Activated CD4-positive, CD25-positive, alpha-beta regulatory T cell treated with anti-CD3 and anti-CD28 coated beads, Interleukin-2, amount 50 U/mL, for 72 hours (primary cell): ENCODE measurements at regions not wholly inside any gene's neighbourhood (a gene's known extent, or its start where the extent isn't known, plus 50 kb on each side); places are given as distances from the start of the nearest gene placed in this dataset.

Source experiments
- DNase-seq: peaks from one replicate; pipeline ENCODE4 v3.0.0; 2021

DNA sequence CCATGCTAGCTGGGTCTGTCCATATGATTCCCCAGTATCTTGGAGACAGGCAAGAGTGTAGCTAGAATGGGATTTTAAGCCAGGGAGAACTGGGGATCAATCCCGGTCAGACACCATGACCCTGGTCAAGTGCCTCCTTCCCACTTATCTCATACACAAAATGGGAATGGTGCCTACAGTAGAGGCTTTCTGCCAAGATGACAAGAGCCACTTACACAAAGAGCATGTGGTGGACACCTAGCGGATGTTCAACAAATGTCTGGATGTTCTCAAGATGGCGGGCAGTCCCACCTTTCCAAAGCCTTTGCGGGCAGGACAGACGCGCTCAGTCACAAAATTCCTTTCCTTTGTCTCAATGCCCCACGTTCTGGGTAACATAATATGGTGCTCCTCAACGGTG is 57.3 kb downstream of the MAF start:
- no peak for DNase-seq

DNA sequence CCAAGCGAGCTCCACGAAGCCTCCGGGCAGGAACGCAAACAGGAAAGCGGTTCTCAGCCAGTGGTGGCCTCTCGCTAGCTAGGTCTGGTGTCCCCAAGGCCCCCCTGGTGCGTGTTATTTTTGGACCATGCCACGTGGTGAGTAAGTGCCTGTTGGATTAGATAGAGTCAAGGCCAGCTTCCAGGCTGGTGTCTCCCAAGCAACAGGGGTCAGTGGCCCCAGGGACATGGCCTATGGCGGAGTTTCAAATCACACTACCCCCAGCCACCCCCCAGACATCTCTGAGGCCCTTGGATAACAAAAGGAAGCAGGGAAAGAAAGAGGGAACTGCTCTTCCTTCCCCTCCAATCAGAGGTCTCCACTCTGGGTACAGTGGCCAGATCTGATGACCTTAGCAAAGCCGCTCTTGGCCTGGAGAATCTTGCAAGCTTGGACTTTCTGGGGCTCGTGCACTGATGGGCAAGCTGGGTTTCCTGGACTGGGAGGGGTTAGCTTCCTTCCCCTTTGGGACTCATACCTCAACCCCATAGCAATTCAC is 58.2 kb downstream of the MAF start:
- no peak for DNase-seq

DNA sequence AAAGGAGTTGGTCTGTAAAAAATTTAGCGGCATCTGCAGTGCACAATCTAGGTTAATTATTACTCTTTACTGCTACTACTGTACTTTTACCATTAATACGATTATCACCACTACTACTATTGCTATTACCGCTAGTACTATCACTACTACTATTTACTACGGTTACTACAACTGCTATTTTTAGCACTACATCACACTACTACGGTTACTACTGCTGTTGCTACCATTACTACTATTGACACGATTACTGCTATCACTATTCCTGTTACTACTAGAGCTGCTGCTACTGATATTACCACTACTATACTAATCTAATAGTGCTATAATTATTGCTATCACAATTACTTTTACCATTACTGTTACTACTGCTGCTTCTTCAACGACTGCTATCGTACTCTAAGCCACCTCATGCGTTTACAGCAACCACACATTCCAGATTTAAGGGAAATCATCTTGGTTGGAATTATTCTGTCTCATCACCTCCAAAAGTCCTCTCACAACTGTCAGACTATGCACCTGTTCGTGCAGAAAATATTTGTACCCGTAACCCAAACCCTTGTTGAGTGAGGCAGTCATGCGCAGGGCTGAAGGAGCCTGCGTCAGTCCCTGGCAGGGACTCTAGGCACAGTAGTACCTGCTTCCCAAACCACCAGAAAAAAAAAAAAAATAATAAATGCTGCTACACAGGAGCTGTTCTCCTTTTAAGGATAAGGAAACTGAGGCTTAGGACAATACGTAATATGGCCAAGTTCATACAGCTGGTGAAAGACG is 59.5 kb downstream of the MAF start:
- no peak for DNase-seq

DNA sequence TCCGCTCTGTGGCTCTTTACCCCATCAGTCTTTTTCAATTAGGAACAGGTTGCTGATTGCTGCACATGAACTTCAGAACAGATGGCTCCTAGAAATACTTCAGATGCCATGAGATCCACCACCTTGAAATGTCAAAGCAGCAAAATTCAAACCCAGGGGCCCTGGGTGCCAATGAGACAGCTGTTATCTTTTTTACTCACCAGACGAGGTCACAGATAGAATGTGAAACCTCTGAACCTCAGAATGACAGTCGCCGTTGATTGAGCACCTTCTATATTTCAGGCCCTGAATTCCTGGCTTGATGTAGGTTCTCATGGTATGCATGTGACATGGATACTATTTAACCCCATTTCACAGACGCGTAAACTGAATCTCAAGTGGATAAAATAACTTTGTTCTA is 63.0 kb downstream of the MAF start:
- no peak for DNase-seq

DNA sequence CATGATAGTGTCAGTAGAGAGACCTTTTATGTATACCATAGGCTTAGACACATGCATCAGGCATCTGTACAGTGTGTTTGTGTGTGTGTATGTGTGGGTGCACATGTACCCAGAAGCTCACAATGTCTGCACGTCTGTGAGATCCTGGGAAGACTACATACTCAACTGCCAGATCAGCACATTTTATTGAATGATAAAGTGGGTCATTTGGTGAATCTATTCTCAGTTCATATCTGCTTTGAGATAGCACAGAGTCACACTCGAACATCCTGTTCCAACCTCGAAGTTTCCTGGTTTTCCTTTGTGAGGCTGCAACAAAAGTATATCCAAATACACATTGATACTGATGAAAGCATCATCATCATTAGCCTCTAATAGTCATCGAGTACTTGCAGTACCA is 63.6 kb downstream of the MAF start:
- DNase-seq = no peak

DNA sequence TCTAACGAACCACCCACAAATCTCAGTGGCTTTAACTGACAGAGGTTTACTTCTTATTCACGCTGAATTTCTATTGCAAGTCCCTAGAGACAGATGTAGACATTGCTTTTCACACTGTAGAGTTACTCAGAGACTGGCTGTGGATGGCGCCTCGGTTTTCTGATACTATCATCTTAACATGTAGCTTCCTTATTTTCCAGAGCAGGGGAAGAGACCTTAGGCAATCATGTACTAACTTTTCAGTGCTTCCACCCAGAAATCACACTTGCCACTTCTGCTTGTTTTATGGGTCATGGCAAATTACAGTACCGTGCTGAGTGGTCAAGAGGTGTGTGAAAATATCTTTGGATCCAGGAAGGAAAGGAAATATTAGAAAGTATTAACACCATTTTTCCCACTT is 65.4 kb downstream of the MAF start:
- no peak for DNase-seq

DNA sequence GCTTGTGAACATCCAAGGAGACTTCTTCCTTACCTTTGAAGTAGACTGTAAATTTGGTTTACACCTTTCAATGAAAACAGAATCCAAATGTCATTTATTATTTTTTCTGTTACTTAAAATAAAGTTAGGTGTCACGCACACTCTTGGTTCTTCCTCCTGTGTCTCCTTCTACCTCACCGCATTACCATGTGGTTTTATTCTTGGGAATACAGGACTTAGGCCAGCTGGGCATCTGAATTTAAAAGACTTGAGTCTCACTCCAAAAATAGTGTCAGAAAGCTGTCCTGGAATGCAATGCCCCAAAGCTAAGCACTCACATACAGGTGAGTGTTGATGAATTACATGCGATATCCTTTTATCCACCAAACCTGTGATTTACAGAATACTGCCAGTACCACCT is 66.4 kb downstream of the MAF start:
- DNase-seq = no peak

DNA sequence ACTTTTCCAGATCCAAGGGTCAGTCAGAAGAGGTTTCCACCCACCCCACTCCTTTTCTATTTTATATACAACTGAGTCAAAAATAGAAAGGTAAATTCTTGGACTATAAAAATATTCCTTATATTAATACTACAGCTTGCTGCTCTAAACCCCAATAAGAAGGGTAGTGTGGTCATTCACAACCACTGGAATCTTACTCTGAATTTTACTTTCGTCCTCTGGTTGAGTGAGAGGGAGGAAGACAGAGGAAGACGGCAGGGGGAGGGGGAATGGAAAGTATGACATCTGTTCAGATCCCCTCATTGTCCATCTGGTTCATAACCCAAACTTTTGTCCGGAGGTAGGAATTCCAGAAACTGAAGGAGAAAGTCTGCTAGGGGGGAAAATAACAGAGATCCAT is 67.2 kb downstream of the MAF start:
- no peak for DNase-seq

DNA sequence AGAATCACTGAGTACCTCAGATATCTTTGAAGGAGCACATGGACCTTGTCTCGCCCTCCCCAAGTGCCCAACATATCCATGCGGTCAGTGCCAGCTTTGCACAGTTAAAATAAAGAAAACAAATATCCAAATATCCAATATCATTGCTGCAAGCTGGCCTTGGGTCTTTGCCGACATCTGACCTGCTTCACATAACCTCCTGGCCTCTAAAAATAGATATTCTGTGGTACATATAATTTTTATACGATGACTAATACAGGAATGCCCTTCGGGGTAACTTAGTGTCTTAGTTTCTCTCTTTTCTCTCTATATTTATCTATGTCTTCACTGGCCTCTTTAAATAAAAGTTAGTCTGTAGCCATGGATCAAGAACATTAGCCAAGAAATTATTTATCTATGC is 67.8 kb downstream of the MAF start:
- no peak for DNase-seq

DNA sequence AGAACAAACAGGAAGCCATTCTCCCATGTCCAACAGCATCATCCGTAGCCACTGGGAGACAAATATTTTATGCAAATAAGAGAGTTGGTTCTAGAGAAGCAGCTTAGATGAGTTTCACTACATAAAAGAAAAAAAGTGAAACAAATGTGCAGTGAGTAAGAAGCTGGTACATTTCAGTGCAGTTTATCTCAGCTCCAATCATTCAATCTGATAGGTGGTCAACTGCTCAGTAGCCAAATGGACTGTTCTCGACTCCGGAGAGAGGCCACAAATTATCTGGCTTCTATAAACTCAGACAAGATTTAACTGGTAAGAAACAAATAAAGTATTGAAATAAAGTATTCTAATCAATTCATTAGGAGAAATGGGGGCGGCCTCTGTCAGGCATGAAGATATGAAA is 68.3 kb downstream of the MAF start:
- no peak for DNase-seq

DNA sequence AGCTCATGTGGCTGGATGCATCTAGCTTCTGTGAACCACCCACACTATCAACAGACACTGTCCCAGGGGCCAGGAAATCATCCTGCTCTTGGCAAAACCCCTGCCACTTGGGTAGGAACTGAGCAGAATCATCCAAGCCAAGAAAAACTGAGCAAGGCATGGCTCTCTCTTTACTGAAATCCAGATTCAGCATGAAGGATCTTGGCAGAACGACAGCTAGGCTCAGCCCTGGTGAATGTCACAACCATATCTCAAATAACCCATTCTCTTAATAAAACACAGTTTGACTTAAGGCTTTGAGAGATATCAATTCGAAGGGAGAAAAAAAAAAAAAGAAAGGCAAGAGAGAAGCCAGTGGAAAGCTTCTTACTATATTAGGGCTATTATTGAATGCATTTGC is 72.2 kb downstream of the MAF start:
- no peak for DNase-seq

DNA sequence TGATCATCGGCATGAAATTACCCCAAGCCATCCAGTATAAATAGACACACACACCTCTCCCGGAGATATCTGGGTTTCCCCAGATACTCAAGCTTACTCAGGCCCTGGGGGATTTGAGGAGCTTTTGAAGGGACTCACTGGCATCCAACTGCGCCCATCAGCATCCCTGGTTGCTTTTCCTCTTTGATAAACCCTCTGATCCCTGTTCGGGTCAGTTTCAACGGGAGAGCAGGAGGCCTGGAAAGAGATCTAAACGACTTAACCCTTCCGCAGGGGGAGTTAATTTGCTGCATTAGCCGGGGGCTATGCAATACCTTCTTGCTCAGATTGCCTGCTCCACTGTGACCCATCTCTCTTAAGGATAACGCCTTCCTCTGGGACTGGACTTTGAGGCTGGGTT is 76.6 kb downstream of the MAF start:
- DNase-seq = no peak

DNA sequence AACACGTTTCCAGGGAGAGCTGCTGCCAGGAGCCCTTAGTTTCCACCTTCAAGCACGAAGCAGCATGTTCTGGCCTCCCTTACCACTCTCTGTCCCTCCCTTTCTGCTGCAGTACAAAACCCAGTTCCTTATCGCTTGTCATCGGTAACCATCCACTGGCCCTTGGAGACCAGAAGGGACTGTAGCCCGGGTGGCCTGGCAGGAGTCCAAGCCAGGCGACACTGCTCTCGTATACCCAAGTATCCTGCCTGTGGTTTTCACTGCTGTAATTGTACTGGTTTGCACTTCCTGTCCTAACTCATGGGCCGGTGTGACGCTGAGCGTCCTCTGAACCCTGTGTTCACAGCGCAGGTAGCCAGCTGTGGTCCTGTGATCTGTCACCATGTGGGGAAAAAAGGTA is 81.1 kb downstream of the MAF start:
- peak; percentile 34 for DNase-seq

DNA sequence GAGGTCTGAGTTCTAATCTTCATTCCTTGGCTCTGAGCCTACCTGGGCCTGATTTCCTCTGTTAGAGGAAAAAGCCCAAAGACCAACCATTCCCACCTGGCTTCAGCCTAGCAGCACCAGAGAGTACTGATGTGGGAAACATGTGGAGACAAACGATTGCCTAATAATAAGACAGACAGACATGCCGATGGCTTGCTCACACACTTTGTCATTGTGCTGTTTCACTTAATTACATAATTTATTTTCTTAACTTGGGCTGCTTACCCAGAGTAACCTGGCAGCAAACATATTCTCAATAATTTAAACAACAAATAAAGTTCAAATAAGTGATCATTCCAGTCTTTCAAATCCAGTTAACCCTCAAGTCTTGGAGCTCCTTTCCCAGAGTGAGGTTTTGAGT is 83.4 kb downstream of the MAF start:
- DNase-seq = no peak

DNA sequence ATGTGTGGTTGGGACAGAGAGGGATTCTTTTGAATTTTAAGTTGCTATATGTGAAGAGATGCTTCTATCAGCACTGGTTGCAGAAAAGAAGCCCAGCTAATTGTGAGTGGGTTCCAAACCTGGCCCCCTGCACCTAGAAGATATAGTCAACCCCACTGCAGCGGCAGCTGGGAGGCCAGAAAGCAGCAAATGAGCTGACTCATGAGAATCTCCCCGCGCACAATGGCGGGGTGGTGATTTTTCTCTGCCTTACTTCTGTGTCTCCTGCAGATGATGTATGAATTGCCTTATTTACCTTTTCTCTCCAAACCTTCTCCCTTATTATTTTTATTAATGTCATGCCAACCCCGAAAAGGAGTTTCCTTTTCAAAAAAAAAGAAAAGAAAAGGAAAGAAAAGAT is 89.7 kb downstream of the MAF start:
- DNase-seq = no peak

DNA sequence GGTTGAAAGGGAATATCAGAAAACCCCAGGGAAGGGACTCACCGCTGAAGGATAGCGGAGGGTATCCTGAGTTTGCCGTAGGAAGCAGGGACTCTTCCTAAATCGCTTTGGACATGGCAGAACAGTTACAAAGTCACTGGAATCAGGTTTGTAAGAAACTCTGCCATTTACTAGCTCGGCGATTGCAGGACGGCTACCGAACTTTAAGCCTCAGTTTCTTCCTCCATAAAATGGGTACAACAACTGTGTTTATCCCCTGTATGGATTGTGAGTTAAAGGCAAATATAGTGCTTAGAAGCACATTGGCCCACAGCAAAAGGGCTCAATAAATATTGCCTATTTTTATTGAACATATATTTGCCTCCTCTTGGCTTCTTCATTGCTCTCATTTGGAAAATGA is 90.6 kb downstream of the MAF start:
- DNase-seq = no peak

DNA sequence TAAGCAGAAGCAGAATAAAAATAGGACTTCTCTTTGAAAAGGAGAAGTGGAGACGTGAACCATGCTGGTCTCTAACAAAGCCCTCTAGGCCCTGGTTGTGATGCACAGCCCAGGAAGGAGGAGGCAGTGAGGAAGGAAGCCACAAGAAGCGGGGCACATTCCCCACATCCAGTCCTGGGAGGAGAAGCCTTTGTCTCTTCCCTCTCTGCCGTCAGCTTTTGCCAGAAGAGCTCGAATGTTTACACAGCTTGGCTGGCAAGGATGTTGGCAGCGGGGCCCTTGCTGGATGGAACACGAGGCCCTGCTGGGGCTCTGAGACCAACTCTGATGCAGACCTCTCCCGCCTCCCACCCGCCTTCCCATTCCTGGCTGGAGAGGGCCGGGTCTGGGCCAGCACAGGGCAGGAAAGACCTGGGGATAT is 91.3 kb downstream of the MAF start:
- DNase-seq = no peak

DNA sequence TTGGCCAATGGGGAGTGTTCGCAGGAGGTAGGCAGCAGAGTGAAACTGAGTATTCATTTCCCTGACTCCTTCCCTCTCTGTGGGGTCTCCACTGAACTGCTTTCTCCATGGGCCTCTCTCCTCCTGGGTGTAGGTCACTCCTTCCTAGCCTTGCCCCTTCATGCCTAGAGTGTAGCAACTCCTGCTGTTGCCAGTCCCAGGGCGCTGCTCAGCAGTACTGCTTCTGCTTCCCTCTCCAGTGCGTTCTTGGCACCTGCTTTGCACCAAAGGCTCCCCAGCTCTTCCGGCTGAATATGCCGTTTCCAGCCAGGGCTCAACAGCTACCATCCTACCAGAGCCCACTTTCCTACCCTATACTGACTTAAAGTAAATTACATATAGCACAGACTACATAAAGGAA is 92.2 kb downstream of the MAF start:
- no peak for DNase-seq

DNA sequence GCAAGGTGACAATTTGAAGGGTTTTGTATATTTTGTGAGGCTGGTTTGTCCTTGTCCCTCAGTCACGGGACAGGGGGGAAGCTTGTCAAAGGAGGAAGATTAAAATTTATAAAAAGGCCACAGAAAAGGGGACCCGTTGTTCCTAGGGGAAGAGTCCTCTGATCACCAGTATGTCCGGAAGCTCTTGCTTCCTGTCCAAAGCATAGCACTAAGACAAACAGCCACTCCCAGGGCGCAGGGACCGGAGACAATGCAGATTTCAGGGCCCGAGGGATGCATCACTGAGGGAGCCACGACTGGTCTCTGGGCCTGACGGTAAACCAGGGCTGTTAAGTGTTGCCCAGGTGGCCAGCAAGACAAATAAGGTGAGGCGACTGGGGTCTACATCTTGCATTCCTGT is 95.2 kb downstream of the MAF start:
- no peak for DNase-seq

DNA sequence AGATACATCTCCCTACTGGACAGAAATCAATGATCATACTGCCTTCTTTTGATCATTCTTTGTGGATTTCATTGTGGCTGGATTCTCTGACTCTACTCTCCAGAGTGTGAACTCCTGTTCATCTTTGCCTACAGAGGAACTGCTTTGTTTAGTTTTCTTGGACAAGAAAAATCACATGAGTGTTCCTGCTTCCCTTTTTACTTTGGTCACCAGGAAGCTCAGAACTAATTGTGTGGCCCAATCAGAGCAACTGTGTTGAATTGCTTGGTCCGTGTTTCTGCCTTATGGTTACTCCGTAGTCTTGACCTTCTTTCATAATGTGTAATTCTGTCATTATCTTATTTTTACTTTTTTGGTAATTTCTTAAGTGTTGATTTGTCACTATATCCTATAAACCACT is 97.0 kb downstream of the MAF start:
- no peak for DNase-seq

DNA sequence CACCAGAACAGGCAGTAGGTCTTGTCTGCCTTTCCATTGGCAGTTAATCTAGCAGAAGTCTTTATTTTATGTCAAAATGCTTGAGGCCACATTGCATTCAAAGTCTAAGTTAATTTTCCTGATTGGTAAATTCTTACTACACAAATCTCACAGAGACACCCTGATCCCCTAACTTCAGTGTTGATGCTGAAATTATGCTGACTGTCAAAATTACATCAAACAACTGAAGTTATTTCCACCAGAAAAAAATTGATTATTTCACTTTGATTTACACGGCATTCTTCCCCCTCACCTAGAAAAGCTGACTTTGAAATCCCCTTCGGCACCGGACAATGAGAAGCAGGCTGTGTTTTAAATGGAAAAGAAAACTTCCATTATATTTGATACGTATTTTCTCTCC is 99.1 kb downstream of the MAF start:
- no peak for DNase-seq

DNA sequence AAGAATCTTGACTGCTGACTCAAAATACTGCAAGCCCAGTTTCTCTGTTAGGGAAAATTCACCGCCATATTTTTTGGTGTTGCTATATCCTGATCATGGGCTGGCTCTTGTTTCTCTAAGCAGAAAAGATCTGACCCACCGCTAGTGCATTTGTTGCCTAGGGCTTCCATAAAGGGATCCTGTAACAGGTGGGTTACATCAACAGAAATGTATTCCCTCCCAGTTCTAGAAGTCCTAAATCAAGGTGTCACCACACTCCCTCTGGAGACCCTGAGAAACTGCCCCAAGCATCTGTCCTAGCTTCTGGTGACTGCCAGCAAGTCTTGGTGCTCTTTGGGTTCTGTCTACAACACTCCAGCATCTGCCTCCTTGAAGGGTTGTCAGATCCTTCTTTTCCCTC is 99.7 kb downstream of the MAF start:
- no peak for DNase-seq

DNA sequence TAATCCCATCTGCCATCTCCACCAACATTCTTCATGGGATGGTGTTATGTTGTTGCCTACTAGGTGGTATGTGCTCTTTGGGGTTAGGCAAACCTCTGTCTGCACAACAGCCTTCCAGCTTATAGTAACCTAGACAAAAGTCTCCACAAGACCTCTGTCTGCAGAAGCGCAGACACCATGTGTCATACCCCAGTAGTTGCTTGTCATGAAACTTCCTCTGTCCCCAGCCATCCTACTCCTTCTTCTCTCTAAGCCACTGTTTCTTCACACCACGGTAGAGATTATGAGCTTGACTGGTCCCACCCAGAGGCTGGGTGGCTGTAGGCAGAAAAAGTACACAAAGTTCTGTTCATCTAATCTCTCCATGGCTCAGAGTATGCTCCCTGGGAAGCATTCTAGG is 100.3 kb downstream of the MAF start:
- DNase-seq = no peak

DNA sequence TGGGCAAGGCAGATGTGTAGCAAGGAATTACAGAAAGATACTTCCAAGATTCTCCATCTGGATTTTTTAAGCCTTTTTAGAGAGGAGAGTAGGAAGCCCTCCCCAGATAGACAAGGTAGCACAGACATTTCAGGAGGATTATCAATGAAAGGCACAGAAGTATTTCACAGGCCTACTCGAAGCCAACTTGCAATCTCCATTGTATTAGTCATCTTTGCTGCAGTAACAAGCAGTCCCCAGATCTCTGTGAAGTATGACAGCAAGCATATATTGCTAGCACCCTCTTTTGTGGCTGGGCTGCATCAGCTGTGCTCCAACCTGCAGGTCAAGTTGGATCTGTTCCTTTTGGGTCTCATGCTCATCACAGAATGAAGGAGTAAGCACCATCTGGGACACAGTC is 101.6 kb downstream of the MAF start:
- no peak for DNase-seq

DNA sequence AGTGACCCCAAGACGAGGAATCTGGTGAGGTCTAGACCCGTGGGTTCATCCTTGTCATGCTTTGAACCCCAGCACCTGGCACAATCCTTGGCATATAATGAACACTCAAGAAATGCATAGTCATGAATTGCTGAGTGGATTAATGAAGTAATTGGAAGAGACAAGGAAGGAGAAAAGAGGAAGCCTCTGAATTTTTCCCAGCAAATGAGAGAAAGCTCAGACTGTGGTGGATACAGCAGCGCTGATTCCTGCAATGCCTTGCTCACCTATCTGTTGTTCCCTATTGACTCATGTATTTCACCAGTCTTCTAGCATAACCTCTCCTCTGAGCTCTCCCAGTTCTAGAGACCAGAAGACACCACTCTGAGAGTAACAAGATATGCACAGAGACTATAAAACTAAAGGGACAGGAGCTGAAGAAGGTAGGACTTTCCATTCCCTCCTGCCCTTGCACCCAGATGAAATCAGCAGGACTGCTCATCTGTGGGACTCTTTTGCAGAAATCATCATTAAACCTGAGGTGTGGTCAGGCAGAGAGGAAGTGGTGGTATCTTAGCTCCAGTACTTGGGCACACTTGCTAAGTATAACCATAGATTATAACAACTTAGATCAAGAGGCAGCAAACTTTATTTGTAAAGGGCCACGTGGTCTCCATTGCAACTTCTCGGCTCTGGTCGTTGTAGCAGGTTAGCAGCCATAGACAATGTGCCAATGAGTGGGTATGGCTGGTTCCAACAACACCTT is 102.8 kb downstream of the MAF start:
- DNase-seq = no peak
